ENCODE measurements at regions not wholly inside any gene's neighbourhood (a gene's known extent, or its start where the extent isn't known, plus 50 kb on each side); places are given as distances from the start of the nearest gene placed in this dataset.

GRCh38 chr20:52843425-52843824 is 128.7 kb upstream of the TSHZ2 start:
- Histone ChIP-seq H4K20me1 (ENCODE audit: insufficient read depth, low read length) (no peaks in the 10 kb centered on the region), H3K27me3 (ENCODE audit: insufficient read depth, low read length) (no peaks in the 10 kb centered on the region), H3K36me3 (ENCODE audit: insufficient read depth, low read length) (no peaks in the 10 kb centered on the region), H2AFZ (ENCODE audit: low read length) (no peak overlapping the region), H3K4me2 (ENCODE audit: insufficient read depth, low read length) (no peak overlapping the region), H3K4me3 (ENCODE audit: insufficient read depth, low read length) (no peak overlapping the region), H3K4me1 (ENCODE audit: insufficient read depth, low read length) (no peaks in the 10 kb centered on the region), H3K9me3 (ENCODE audit: low read depth, low read length) (peaks cover 2% of the 10 kb centered on the region), H3K27ac (ENCODE audit: low read depth, low read length) (no peak overlapping the region), H3K79me2 (ENCODE audit: insufficient read depth, low read length) (no peaks in the 10 kb centered on the region)
- TF ChIP-seq CTCF (IDR thresholded peaks at IDR 0.05; ENCODE audit: extremely low read depth, low read depth, low read length) = no peak
- no peak for DNase-seq (ENCODE audit: insufficient read length, low spot score, missing footprints)

- Histone ChIP-seq H3K27ac (ENCODE audit: low read depth, low read length) (no peak overlapping the region), H3K9me3 (ENCODE audit: low read depth, low read length) (peaks cover 2% of the 10 kb centered on the region), H3K4me3 (ENCODE audit: insufficient read depth, low read length) (no peak overlapping the region), H2AFZ (ENCODE audit: low read length) (no peak overlapping the region), H3K27me3 (ENCODE audit: insufficient read depth, low read length) (no peaks in the 10 kb centered on the region), H3K79me2 (ENCODE audit: insufficient read depth, low read length) (no peaks in the 10 kb centered on the region), H4K20me1 (ENCODE audit: insufficient read depth, low read length) (no peaks in the 10 kb centered on the region), H3K36me3 (ENCODE audit: insufficient read depth, low read length) (no peaks in the 10 kb centered on the region), H3K4me1 (ENCODE audit: insufficient read depth, low read length) (no peaks in the 10 kb centered on the region), H3K4me2 (ENCODE audit: insufficient read depth, low read length) (no peak overlapping the region)
- TF ChIP-seq CTCF (IDR thresholded peaks at IDR 0.05; ENCODE audit: extremely low read depth, low read depth, low read length) = no peak
- DNase-seq (ENCODE audit: insufficient read length, low spot score, missing footprints) = no peak
Measured at GRCh38 chr20:52841003-52841402, 131.2 kb upstream of the TSHZ2 start.

GRCh38 chr20:52840041-52840440 is 132.1 kb upstream of the TSHZ2 start:
- H2AFZ ChIP-seq (ENCODE audit: low read length) = no peak overlapping the region
- H3K4me2 ChIP-seq (ENCODE audit: insufficient read depth, low read length) = no peak overlapping the region
- H3K27me3 ChIP-seq (ENCODE audit: insufficient read depth, low read length) = no peaks in the 10 kb centered on the region
- no peaks in the 10 kb centered on the region for H4K20me1 ChIP-seq (ENCODE audit: insufficient read depth, low read length)
- no peak overlapping the region for H3K4me3 ChIP-seq (ENCODE audit: insufficient read depth, low read length)
- H3K9me3 ChIP-seq (ENCODE audit: low read depth, low read length) = peaks cover 2% of the 10 kb centered on the region
- H3K27ac ChIP-seq (ENCODE audit: low read depth, low read length) = no peak overlapping the region
- no peaks in the 10 kb centered on the region for H3K79me2 ChIP-seq (ENCODE audit: insufficient read depth, low read length)
- H3K36me3 ChIP-seq (ENCODE audit: insufficient read depth, low read length) = no peaks in the 10 kb centered on the region
- no peak for TF ChIP-seq CTCF (IDR thresholded peaks at IDR 0.05; ENCODE audit: extremely low read depth, low read depth, low read length)
- H3K4me1 ChIP-seq (ENCODE audit: insufficient read depth, low read length) = no peaks in the 10 kb centered on the region
- no peak for DNase-seq (ENCODE audit: insufficient read length, low spot score, missing footprints)

GRCh38 chr20:52838510-52839241 is 133.5 kb upstream of the TSHZ2 start:
- no peak overlapping the region for H3K27ac ChIP-seq (ENCODE audit: low read depth, low read length)
- DNase-seq (ENCODE audit: insufficient read length, low spot score, missing footprints) = no peak
- H3K27me3 ChIP-seq (ENCODE audit: insufficient read depth, low read length) = no peaks in the 10 kb centered on the region
- peaks cover 2% of the 10 kb centered on the region for H3K9me3 ChIP-seq (ENCODE audit: low read depth, low read length)
- no peaks in the 10 kb centered on the region for H3K79me2 ChIP-seq (ENCODE audit: insufficient read depth, low read length)
- H3K36me3 ChIP-seq (ENCODE audit: insufficient read depth, low read length) = no peaks in the 10 kb centered on the region
- H4K20me1 ChIP-seq (ENCODE audit: insufficient read depth, low read length) = no peaks in the 10 kb centered on the region
- no peak overlapping the region for H3K4me3 ChIP-seq (ENCODE audit: insufficient read depth, low read length)
- no peaks in the 10 kb centered on the region for H3K4me1 ChIP-seq (ENCODE audit: insufficient read depth, low read length)
- no peak overlapping the region for H3K4me2 ChIP-seq (ENCODE audit: insufficient read depth, low read length)
- no peak for TF ChIP-seq CTCF (IDR thresholded peaks at IDR 0.05; ENCODE audit: extremely low read depth, low read depth, low read length)
- no peak overlapping the region for H2AFZ ChIP-seq (ENCODE audit: low read length)

Measured in osteoblast (primary cell).